K562 (cell line): ENCODE measurements at regions not wholly inside any gene's neighbourhood (a gene's known extent, or its start where the extent isn't known, plus 50 kb on each side); places are given as distances from the start of the nearest gene placed in this dataset.

Experiments used
- ATAC-seq: fragments of 200-7000 bp; cut with Tn5 transposase; 3 replicates; pipeline ENCODE4 v1.9.1; 2020; ENCODE audit warnings: moderate library complexity
- BruUV-seq: library from RNA; stranded (reverse); fragments of 400-500 nt; replicated peaks from 2 replicates; lab custom pipeline; 2021; lab: Mats Ljungman, UMichigan
- CTCF ChIA-PET: fragments of 300-600 bp; formaldehyde crosslinking; extraction: SDS; loops from one replicate; lab custom pipeline; 2021; ENCODE audit warnings: low intra/inter-chr PET ratio; lab: Yijun Ruan, JAX
- POLR2A ChIA-PET: fragments of 300-600, 350-650 bp; sonication (Branson Sonifier 250); formaldehyde crosslinking; extraction: SDS; loops from one replicate; lab custom pipeline; 2021; ENCODE audit warnings: antibody characterized with exemption, inconsistent platforms; lab: Yijun Ruan, JAX
- DNase-seq, 4 experiments: peaks; one replicate each; pipeline versions ENCODE4 v3.0.0 to v3.0.0-alpha.2; 2011 to 2018; ENCODE audit warnings: low spot score in 3 of 4, mixed read lengths in 3 of 4; ENCODE audit errors: extremely low read depth in 1 of 4
- FAIRE-seq: peaks from 2 replicates; lab custom pipeline; 2011; peaks lifted over from hg19 to GRCh38; lab: Jason Lieb, UNC
- H2AFZ ChIP-seq: 2 replicates; pipeline ENCODE4 v1.6.0; 2011; ENCODE audit warnings: low read depth, low read length, control low read depth, inconsistent platforms
- H3K27ac ChIP-seq: fragments of 200-600 bp; 3 replicates; pipeline ENCODE4 v1.8.0; 2011; ENCODE audit warnings: low read depth, mild to moderate bottlenecking, control low read depth, inconsistent platforms, low read length, moderate library complexity, mixed read lengths; ENCODE audit errors: extremely low read depth
- H3K27me3 ChIP-seq, 2 experiments: fragments of 300-600 bp in 1 of 2; 2 replicates in 1 of 2; 3 replicates in 1 of 2; pipeline versions ENCODE4 v1.6.0 to v1.8.0; 2011; ENCODE audit warnings: inconsistent platforms in 2 of 2, low read length in 2 of 2, mild to moderate bottlenecking in 1 of 2, mixed read lengths in 1 of 2, moderate library complexity in 1 of 2; ENCODE audit not compliant: control insufficient read depth in 2 of 2, insufficient read depth in 2 of 2
- H3K36me3 ChIP-seq: fragments of 300-600 bp; 3 replicates; pipeline ENCODE4 v1.8.0; 2011; ENCODE audit warnings: mild to moderate bottlenecking, low read length, inconsistent platforms; ENCODE audit not compliant: control insufficient read depth, insufficient read depth
- H3K4me1 ChIP-seq, 2 experiments: fragments of 200-600 bp in 1 of 2; replicated peaks in 1 of 2; 2 replicates in 1 of 2; 3 replicates in 1 of 2; pipeline versions ENCODE4 v1.5.1 to v1.8.0; 2011; ENCODE audit warnings: inconsistent platforms in 2 of 2, low read length in 2 of 2, mild to moderate bottlenecking in 1 of 2, mixed read lengths in 1 of 2, moderate library complexity in 1 of 2; ENCODE audit not compliant: control insufficient read depth in 2 of 2, insufficient read depth in 2 of 2
- H3K4me2 ChIP-seq: 2 replicates; pipeline ENCODE4 v1.6.1; 2011; ENCODE audit warnings: low read length, control low read depth, inconsistent platforms, mixed read lengths; ENCODE audit not compliant: insufficient read depth
- H3K4me3 ChIP-seq: fragments of 200-600 bp; sonication (generic), shearing (Covaris generic); 2 replicates; pipeline ENCODE4 v1.5.1; 2016; ENCODE audit warnings: control low read depth, inconsistent platforms
- H3K79me2 ChIP-seq: fragments of 200-600 bp; 3 replicates; pipeline ENCODE4 v1.8.0; 2011; ENCODE audit warnings: low read length, inconsistent platforms; ENCODE audit not compliant: control insufficient read depth, insufficient read depth
- H3K9ac ChIP-seq, 2 experiments: 2 replicates each; pipeline versions ENCODE4 v1.6.0 to v1.6.1; 2011; ENCODE audit warnings: low read depth in 2 of 2, low read length in 2 of 2, control low read depth in 1 of 2, inconsistent platforms in 1 of 2, mild to moderate bottlenecking in 1 of 2, mixed read lengths in 1 of 2; ENCODE audit not compliant: insufficient read depth in 1 of 2
- H3K9me1 ChIP-seq: one replicate; pipeline ENCODE4 v1.6.0; 2011; ENCODE audit warnings: inconsistent platforms, mild to moderate bottlenecking, low read length, moderate library complexity; ENCODE audit not compliant: control insufficient read depth, insufficient read depth
- H3K9me3 ChIP-seq: replicated peaks from 2 replicates; pipeline ENCODE4 v1.5.1; 2011; ENCODE audit warnings: low read depth, low read length, inconsistent platforms; ENCODE audit not compliant: control insufficient read depth, insufficient read depth
- H4K20me1 ChIP-seq: replicated peaks from 2 replicates; pipeline ENCODE4 v1.6.1; 2011; ENCODE audit warnings: low read length, inconsistent platforms, mixed read lengths; ENCODE audit not compliant: control insufficient read depth, insufficient read depth
- LEF1 ChIP-seq: fragments of 450-650 bp; IDR thresholded peaks from 2 replicates; pipeline ENCODE4 v1.6.1; 2016; ENCODE audit warnings: mild to moderate bottlenecking
- POLR3A ChIP-seq: IDR thresholded peaks from 2 replicates; pipeline ENCODE4 v1.6.1; 2011; ENCODE audit warnings: borderline replicate concordance, mild to moderate bottlenecking, moderate library complexity; ENCODE audit not compliant: insufficient read length, insufficient read depth; ENCODE audit errors: extremely low read depth
- TEAD1 ChIP-seq, 2 experiments: fragments of 450-650 bp in 1 of 2; sonication (generic) in 1 of 2; formaldehyde crosslinking; IDR thresholded peaks; 2 replicates each; pipeline versions ENCODE4 v1.4.0 to v1.8.0; 2020 to 2022; ENCODE audit warnings: mild to moderate bottlenecking in 2 of 2, missing genetic modification reagents in 1 of 2
- ZNF695 ChIP-seq: fragments of 450-650 bp; formaldehyde crosslinking; IDR thresholded peaks from 2 replicates; pipeline ENCODE4 v1.4.0; 2020; ENCODE audit warnings: mild to moderate bottlenecking, moderate library complexity
- WGBS: fragments of 100-300 bp; shearing (Covaris generic); methylation state at CpG from one replicate; pipeline ENCODE4 v1.1.6; 2016; ENCODE audit warnings: low coverage, mixed read lengths; ENCODE audit not compliant: insufficient coverage; ENCODE audit errors: missing lambda C conversion rate; 5-methylcytosine and 5-hydroxymethylcytosine counted together
- in situ Hi-C: fragments of 300-500 bp; cut with MboI; formaldehyde crosslinking; loops from 4 replicates; pipeline ENCODE4 v1.15.0; 2018; ENCODE audit warnings: inconsistent platforms, mixed read lengths
- intact Hi-C: fragments of 100-400 bp; cut with micrococcal nuclease; formaldehyde crosslinking; loops from 2 replicates; pipeline ENCODE4 v1.14.2; 2022
- TF ChIP-seq, protein P1 (sequence below): sonication (generic); formaldehyde crosslinking; IDR thresholded peaks from 2 replicates; pipeline ENCODE4 v1.8.1; 2023; ENCODE audit warnings: mild to moderate bottlenecking, missing genetic modification reagents
- TF ChIP-seq, protein P2 (sequence below): sonication (generic); formaldehyde crosslinking; IDR thresholded peaks from 2 replicates; pipeline ENCODE4 v1.8.0; 2022; ENCODE audit warnings: missing genetic modification reagents, mild to moderate bottlenecking, borderline replicate concordance
- TF ChIP-seq, protein P3 (sequence below), 2 experiments: IDR thresholded peaks; 2 replicates each; pipeline ENCODE4 v1.6.1; 2012; ENCODE audit warnings: improper control_type of control experiment in 2 of 2, low read depth in 2 of 2, low read length in 2 of 2, borderline replicate concordance in 1 of 2
- TF ChIP-seq, protein P4 (sequence below), 2 experiments: fragments of 450-650 bp; IDR thresholded peaks; 2 replicates each; pipeline ENCODE4 v1.6.1; 2016

DNA sequence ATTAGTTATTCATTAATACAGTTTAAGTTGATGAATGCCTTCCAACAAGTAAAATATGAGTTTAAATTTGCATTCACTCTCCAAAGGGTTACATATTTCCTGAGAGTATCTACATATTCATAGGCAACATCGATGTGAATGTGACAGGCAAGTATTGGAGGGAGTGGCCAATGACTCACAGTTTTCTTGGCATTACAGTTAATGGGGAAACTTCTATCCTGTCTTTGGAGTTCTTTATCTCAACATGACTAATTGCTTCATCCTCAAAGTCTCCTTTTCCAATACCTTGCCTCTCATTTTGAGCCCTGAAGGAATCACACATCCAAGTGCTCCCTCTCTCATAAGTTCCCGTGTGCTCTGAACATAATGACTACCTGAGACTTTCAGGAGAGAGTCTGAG lies 439.7 kb upstream of the FRG2C start:
- H3K9ac ChIP-seq: no peak overlapping the region
- H3K79me2 ChIP-seq: no peaks in the 10 kb centered on the region
- no TSS peak for BruUV-seq
- H3K4me2 ChIP-seq: no peak overlapping the region
- ChIA-PET POLR2A (no interaction called here), CTCF (no interaction called here)
- no peaks in the 10 kb centered on the region for H3K4me1 ChIP-seq
- no peak for DNase-seq
- H4K20me1 ChIP-seq: no peaks in the 10 kb centered on the region
- H3K27ac ChIP-seq: no peak overlapping the region
- no peak overlapping the region for H3K4me3 ChIP-seq
- no peaks in the 10 kb centered on the region for H3K9me3 ChIP-seq
- no peak for ATAC-seq
- H3K9me1 ChIP-seq: no peaks in the 10 kb centered on the region
- no peaks in the 10 kb centered on the region for H3K36me3 ChIP-seq
- in situ Hi-C loops: no loop called here
- no peak for TF ChIP-seq POLR3A
- no peaks in the 10 kb centered on the region for H3K27me3 ChIP-seq
- FAIRE-seq: peak; percentile 23
- 0% methylated on average over 2 of the region's 2 CpGs for WGBS
- intact Hi-C loops: no loop called here
- H2AFZ ChIP-seq: no peak overlapping the region

DNA sequence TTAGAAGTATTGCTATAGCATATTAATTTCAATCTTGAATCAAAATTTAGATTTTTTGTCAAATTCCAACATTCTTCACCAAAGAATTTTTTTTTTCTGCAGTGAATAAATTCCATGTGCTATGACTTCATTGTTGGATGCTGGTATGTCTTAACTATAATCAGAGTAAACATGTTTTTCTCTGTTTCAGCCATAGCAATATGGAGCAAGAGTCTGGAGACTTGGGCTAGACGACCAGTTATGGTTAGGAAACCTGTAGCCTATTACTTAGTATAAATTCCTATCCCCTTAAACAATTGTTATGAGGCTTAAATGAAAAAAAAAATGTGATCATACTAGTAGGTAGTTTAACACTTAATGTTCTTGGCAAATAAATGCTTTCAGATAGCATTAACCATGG lies 431.9 kb upstream of the FRG2C start:
- no peaks in the 10 kb centered on the region for H3K27me3 ChIP-seq
- H3K4me1 ChIP-seq: no peaks in the 10 kb centered on the region
- POLR2A ChIA-PET: no interaction called here
- in situ Hi-C loops: no loop called here
- H3K9ac ChIP-seq: no peak overlapping the region
- H4K20me1 ChIP-seq: no peaks in the 10 kb centered on the region
- no peak overlapping the region for H3K4me3 ChIP-seq
- H3K79me2 ChIP-seq: no peaks in the 10 kb centered on the region
- no peak for FAIRE-seq
- no peak overlapping the region for H2AFZ ChIP-seq
- no peak for ATAC-seq
- H3K4me2 ChIP-seq: no peak overlapping the region
- intact Hi-C loops: no loop called here
- no peak for DNase-seq
- no peaks in the 10 kb centered on the region for H3K9me3 ChIP-seq
- H3K9me1 ChIP-seq: no peaks in the 10 kb centered on the region
- no peak overlapping the region for H3K27ac ChIP-seq
- CTCF ChIA-PET: no interaction called here
- 0% methylated on average over 1 of the region's 1 CpG for WGBS
- H3K36me3 ChIP-seq: no peaks in the 10 kb centered on the region
- no TSS peak for BruUV-seq
- no peak for TF ChIP-seq LEF1
- TF ChIP-seq, protein P1, sequence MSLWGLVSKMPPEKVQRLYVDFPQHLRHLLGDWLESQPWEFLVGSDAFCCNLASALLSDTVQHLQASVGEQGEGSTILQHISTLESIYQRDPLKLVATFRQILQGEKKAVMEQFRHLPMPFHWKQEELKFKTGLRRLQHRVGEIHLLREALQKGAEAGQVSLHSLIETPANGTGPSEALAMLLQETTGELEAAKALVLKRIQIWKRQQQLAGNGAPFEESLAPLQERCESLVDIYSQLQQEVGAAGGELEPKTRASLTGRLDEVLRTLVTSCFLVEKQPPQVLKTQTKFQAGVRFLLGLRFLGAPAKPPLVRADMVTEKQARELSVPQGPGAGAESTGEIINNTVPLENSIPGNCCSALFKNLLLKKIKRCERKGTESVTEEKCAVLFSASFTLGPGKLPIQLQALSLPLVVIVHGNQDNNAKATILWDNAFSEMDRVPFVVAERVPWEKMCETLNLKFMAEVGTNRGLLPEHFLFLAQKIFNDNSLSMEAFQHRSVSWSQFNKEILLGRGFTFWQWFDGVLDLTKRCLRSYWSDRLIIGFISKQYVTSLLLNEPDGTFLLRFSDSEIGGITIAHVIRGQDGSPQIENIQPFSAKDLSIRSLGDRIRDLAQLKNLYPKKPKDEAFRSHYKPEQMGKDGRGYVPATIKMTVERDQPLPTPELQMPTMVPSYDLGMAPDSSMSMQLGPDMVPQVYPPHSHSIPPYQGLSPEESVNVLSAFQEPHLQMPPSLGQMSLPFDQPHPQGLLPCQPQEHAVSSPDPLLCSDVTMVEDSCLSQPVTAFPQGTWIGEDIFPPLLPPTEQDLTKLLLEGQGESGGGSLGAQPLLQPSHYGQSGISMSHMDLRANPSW (CRISPR knock-in tag): no peak
- TF ChIP-seq, protein P2, sequence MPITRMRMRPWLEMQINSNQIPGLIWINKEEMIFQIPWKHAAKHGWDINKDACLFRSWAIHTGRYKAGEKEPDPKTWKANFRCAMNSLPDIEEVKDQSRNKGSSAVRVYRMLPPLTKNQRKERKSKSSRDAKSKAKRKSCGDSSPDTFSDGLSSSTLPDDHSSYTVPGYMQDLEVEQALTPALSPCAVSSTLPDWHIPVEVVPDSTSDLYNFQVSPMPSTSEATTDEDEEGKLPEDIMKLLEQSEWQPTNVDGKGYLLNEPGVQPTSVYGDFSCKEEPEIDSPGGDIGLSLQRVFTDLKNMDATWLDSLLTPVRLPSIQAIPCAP (CRISPR knock-in tag): no peak
- TF ChIP-seq, protein P3, sequence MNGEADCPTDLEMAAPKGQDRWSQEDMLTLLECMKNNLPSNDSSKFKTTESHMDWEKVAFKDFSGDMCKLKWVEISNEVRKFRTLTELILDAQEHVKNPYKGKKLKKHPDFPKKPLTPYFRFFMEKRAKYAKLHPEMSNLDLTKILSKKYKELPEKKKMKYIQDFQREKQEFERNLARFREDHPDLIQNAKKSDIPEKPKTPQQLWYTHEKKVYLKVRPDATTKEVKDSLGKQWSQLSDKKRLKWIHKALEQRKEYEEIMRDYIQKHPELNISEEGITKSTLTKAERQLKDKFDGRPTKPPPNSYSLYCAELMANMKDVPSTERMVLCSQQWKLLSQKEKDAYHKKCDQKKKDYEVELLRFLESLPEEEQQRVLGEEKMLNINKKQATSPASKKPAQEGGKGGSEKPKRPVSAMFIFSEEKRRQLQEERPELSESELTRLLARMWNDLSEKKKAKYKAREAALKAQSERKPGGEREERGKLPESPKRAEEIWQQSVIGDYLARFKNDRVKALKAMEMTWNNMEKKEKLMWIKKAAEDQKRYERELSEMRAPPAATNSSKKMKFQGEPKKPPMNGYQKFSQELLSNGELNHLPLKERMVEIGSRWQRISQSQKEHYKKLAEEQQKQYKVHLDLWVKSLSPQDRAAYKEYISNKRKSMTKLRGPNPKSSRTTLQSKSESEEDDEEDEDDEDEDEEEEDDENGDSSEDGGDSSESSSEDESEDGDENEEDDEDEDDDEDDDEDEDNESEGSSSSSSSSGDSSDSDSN (IDR thresholded peaks at IDR 0.05; ENCODE audit: borderline replicate concordance in 1 of 2, low read depth in 2 of 2, low read length in 2 of 2): no peak
- TF ChIP-seq ZNF695: no peak
- TF ChIP-seq, protein P4, sequence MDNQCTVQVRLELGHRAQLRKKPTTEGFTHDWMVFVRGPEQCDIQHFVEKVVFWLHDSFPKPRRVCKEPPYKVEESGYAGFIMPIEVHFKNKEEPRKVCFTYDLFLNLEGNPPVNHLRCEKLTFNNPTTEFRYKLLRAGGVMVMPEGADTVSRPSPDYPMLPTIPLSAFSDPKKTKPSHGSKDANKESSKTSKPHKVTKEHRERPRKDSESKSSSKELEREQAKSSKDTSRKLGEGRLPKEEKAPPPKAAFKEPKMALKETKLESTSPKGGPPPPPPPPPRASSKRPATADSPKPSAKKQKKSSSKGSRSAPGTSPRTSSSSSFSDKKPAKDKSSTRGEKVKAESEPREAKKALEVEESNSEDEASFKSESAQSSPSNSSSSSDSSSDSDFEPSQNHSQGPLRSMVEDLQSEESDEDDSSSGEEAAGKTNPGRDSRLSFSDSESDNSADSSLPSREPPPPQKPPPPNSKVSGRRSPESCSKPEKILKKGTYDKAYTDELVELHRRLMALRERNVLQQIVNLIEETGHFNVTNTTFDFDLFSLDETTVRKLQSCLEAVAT (IDR thresholded peaks at IDR 0.05): no peak
- no peak for TF ChIP-seq TEAD1 (CRISPR knock-in tag; IDR thresholded peaks at IDR 0.05)
